Psoas muscle (tissue), 7 donors: ENCODE measurements at regions not wholly inside any gene's neighbourhood (a gene's known extent, or its start where the extent isn't known, plus 50 kb on each side); places are given as distances from the start of the nearest gene placed in this dataset.

Experiments
- ATAC-seq, 4 donors: fragments of 200-7000 bp; cut with Tn5 transposase; one replicate each; pipeline ENCODE4 v1.9.1; 2020; ENCODE audit warnings: moderate library complexity in 3 of 4, mild to moderate bottlenecking in 2 of 4
- DNase-seq, 2 donors: peaks; one replicate each; pipeline ENCODE4 v3.0.0-alpha.2; 2020
- H3K27ac ChIP-seq: fragments of 200-600 bp; one replicate; pipeline ENCODE4 v1.8.0; 2022
- H3K27me3 ChIP-seq, 3 donors: fragments of 200-600 bp in 1 of 3; one replicate each; pipeline versions ENCODE4 v1.6.1 to v1.8.0; 2013 to 2022; ENCODE audit warnings: low read length in 2 of 3, mild to moderate bottlenecking in 2 of 3, moderate library complexity in 1 of 3; ENCODE audit not compliant: insufficient read depth in 3 of 3
- H3K36me3 ChIP-seq, 2 donors: fragments of 200-600 bp in 1 of 2; one replicate each; pipeline versions ENCODE4 v1.6.1 to v1.8.0; 2013 to 2022; ENCODE audit warnings: low read depth in 1 of 2, mild to moderate bottlenecking in 1 of 2, moderate library complexity in 1 of 2; ENCODE audit not compliant: insufficient read depth in 1 of 2
- H3K4me1 ChIP-seq: fragments of 200-600 bp; one replicate; pipeline ENCODE4 v1.8.0; 2022
- H3K4me3 ChIP-seq: fragments of 200-600 bp; one replicate; pipeline ENCODE4 v1.8.0; 2022; ENCODE audit warnings: mild to moderate bottlenecking
- H3K9me3 ChIP-seq: fragments of 200-600 bp; one replicate; pipeline ENCODE4 v1.8.0; 2022
- WGBS, 3 donors: extraction: QIAGEN DNeasy Blood & Tissue Kit; methylation state at CpG; one replicate each; pipeline versions ENCODE4 v1.1.6 to v1.1.7; 2013; 5-methylcytosine and 5-hydroxymethylcytosine counted together
- intact Hi-C, 2 donors: fragments of 100-400 bp; cut with DNase I; formaldehyde crosslinking; loops; one replicate each; pipeline versions ENCODE4 v1.11.0 to v1.14.2; 2022
- TF ChIP-seq, protein P1 (sequence below): fragments of 200-600 bp; IDR thresholded peaks from one replicate; pipeline ENCODE4 v1.8.0; 2022; ENCODE audit warnings: antibody characterized with exemption
- donor health status: healthy with polysubstance abuse.
- donor health status: DM: no; HTN: no; CAD: no; lungs with moderate emphysema.
- donor health status: Bipolar disorder and iron deficiency.
- donor health status: healthy.
- donor health status: DM: yes; HTN: yes; CAD: no.
- donor health status: DM: no; HTN: no; CAD: no.
- donor health status: DM: yes; HTN: yes; CAD: no.

DNA sequence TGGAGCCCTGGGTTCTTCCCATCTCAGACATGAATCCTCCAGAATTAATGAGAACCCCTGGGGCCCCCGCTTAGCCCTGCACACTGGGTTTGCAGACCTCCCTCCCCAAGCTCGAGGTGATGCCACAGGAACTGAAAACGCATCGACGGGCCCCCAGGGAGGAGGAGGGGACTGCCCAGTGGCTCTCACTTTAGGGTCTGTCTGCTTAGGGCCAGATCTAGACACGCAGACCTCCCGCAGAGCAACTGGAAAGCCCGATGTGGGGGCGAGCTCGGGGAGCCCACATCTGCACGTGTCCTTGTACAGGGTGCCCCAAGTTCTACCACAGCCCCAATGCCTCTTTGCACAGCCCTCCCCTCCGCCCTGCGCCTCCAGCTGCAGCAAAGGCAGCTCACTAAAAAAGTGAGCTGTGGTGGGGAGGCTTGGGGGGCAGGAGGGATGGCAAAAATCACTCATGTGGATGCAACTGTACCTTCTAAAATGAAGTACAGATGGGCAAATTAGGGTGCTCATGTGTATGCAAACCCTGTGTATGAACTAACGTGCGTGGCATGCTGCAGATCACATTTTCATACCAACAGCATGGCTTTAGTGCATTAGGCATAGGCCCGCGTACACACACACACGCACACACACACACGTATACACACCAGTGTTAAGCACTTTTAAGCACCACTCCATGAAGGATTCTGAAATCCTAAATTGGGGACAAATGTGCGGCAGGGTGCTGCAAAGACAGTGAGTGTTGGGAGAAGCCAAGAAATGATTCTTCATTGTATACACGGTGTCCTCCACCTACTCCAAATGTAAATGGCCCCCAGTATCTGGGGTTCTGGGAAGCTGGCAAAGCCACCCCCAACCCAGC is 99.9 kb upstream of the MAP1LC3B2 start:
- Histone ChIP-seq H3K4me3 (no peak overlapping the region), H3K27me3 (peaks cover 0 to 9% (median 2%) of the 10 kb centered on the region in 3 donors), H3K27ac (no peak overlapping the region), H3K9me3 (no peaks in the 10 kb centered on the region), H3K36me3 (no peaks in the 10 kb centered on the region), H3K4me1 (no peaks in the 10 kb centered on the region)
- TF ChIP-seq, protein P1, sequence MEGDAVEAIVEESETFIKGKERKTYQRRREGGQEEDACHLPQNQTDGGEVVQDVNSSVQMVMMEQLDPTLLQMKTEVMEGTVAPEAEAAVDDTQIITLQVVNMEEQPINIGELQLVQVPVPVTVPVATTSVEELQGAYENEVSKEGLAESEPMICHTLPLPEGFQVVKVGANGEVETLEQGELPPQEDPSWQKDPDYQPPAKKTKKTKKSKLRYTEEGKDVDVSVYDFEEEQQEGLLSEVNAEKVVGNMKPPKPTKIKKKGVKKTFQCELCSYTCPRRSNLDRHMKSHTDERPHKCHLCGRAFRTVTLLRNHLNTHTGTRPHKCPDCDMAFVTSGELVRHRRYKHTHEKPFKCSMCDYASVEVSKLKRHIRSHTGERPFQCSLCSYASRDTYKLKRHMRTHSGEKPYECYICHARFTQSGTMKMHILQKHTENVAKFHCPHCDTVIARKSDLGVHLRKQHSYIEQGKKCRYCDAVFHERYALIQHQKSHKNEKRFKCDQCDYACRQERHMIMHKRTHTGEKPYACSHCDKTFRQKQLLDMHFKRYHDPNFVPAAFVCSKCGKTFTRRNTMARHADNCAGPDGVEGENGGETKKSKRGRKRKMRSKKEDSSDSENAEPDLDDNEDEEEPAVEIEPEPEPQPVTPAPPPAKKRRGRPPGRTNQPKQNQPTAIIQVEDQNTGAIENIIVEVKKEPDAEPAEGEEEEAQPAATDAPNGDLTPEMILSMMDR: no peak
- 84 to 89% (median 86%) methylated on average over 21 of the region's 21 CpGs for WGBS, 3 donors
- intact Hi-C loops: no loop called here
- DNase-seq (no peak), ATAC-seq (no peak)

DNA sequence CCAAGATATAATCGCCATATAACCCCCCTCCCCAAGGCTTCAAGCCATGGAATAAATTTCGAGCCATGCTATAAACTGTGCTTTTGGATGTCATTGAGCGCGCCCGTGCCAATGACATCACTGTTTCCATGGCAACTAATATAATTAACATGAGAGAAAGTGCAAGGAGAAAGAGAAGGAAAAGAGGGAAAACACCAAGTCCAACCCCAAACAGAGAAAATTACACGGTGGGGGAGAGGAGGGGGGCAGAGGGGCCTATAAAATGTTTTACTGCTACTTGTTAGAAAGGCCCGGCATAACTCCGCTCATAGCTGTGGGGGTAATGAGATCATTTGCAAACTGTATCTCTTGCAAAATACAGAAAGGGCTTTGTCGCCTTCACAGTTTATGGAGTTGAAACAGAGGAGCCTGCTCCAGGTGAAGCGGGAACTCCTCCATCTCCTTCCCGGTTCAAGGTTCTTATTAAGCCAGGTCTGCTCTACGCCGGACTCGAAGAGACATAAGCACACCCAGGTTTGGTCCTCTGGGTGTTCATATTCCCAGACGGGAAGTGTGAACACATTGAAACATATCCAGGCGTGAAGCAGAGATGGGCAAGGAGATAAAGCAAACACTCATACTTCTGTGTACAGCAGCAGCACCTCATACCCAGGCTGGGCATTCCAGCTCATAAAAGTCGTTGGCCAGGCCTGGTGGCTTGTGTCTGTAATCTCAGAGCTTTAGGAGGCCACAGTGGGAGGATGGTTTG is 99.1 kb upstream of the MAP1LC3B2 start:
- intact Hi-C loops: no loop called here
- 63 to 71% (median 67%) methylated on average over 17 of the region's 17 CpGs for WGBS, 3 donors
- TF ChIP-seq, protein P1: no peak
- H3K9me3 ChIP-seq: no peaks in the 10 kb centered on the region
- H3K4me3 ChIP-seq: no peak overlapping the region
- no peaks in the 10 kb centered on the region for H3K4me1 ChIP-seq
- H3K27ac ChIP-seq: no peak overlapping the region
- peaks cover 0 to 6% (median 2%) of the 10 kb centered on the region in 3 donors for H3K27me3 ChIP-seq
- ATAC-seq: no peak
- H3K36me3 ChIP-seq: no peaks in the 10 kb centered on the region
- DNase-seq: no peak

DNA sequence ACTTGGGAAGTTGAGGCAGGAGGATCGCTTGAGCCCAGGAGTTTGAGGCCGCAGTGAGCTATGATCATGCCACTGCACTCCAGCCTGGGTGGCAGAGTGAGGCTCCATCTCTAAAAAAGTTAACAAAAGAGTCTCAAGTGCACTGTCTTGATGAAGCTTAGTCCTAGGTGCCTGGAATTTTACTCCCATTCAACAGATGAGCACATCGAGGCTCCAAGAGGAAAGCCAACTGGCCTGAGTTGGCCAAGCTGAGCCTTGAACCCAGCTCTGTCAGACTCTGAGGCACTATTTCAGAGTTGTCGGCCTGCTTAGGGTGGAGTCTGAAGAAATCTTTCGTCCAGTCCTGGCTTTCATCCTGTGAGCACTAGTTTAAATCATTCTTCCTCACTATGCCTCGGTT is 98.1 kb upstream of the MAP1LC3B2 start:
- 96 to 97% (median 96%) methylated on average over 6 of the region's 6 CpGs for WGBS, 3 donors
- Histone ChIP-seq H3K4me3 (no peak overlapping the region), H3K9me3 (no peaks in the 10 kb centered on the region), H3K27ac (no peak overlapping the region), H3K36me3 (no peaks in the 10 kb centered on the region), H3K27me3 (peaks cover 0 to 2% (median 0%) of the 10 kb centered on the region in 3 donors), H3K4me1 (no peaks in the 10 kb centered on the region)
- TF ChIP-seq, protein P1: no peak
- intact Hi-C loops: no loop called here
- DNase-seq: no peak
- ATAC-seq: no peak

DNA sequence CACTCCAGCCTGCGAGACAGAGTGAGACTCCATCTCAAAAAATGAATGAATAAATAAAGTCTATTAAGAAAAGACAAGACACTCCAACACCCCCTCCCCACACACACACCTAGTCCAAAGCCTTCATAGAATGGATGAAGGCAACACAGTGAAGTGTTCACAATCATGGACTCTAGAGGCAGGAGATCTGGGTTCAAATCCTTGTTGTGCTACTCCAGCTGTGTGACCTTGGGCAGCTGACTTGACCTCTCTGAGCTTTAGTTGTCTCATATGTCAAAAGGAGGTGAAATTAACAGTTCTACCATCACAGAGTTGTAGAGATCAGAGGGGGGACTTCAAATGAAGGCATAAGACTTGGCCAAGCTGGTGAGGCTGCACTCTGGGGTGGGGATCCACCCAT is 95.8 kb upstream of the MAP1LC3B2 start:
- H3K4me1 ChIP-seq: no peaks in the 10 kb centered on the region
- TF ChIP-seq, protein P1: no peak
- ATAC-seq (no peak), DNase-seq (no peak)
- H3K36me3 ChIP-seq: no peaks in the 10 kb centered on the region
- H3K27me3 ChIP-seq: peaks cover 0 to 2% (median 0%) of the 10 kb centered on the region in 3 donors
- no peak overlapping the region for H3K27ac ChIP-seq
- intact Hi-C loops: no loop called here
- H3K4me3 ChIP-seq: no peak overlapping the region
- 98 to 100% (median 100%) methylated on average over 1 of the region's 1 CpG for WGBS, 3 donors
- H3K9me3 ChIP-seq: no peaks in the 10 kb centered on the region
